H9 (cell line): ENCODE measurements at regions not wholly inside any gene's neighbourhood (a gene's known extent, or its start where the extent isn't known, plus 50 kb on each side); places are given as distances from the start of the nearest gene placed in this dataset.

Experiments used
- DNase-seq: peaks from one replicate; pipeline ENCODE4 v3.0.0-alpha.2; 2017
- H2AFZ ChIP-seq: one replicate; pipeline ENCODE4 v1.6.1; 2013; ENCODE audit warnings: mild to moderate bottlenecking, low read length, control low read depth, moderate library complexity
- H2AK5ac ChIP-seq: 2 replicates; pipeline ENCODE4 v1.6.1; 2013; ENCODE audit warnings: low read length, control low read depth, mixed read lengths; ENCODE audit not compliant: insufficient read length
- H2BK120ac ChIP-seq: one replicate; pipeline ENCODE4 v1.6.1; 2013; ENCODE audit warnings: low read depth, mild to moderate bottlenecking, low read length, control low read depth, inconsistent platforms; ENCODE audit not compliant: poor library complexity, severe bottlenecking
- H2BK12ac ChIP-seq: 2 replicates; pipeline ENCODE4 v1.6.1; 2013; ENCODE audit warnings: low read length, control low read depth, mixed read lengths, low read depth; ENCODE audit not compliant: insufficient read length
- H2BK15ac ChIP-seq: 2 replicates; pipeline ENCODE4 v1.6.1; 2013; ENCODE audit warnings: low read depth, low read length, control low read depth
- H2BK20ac ChIP-seq: one replicate; pipeline ENCODE4 v1.6.1; 2013; ENCODE audit warnings: low read depth, mild to moderate bottlenecking, low read length, control low read depth, inconsistent platforms; ENCODE audit not compliant: poor library complexity, severe bottlenecking
- H2BK5ac ChIP-seq: 2 replicates; pipeline ENCODE4 v1.6.1; 2013; ENCODE audit warnings: low read length, control low read depth, mixed read lengths; ENCODE audit not compliant: insufficient read length
- H3K14ac ChIP-seq: 2 replicates; pipeline ENCODE4 v1.6.1; 2013; ENCODE audit warnings: low read length, control low read depth; ENCODE audit not compliant: insufficient read depth
- H3K18ac ChIP-seq: 2 replicates; pipeline ENCODE4 v1.6.1; 2013; ENCODE audit warnings: low read depth, mild to moderate bottlenecking, mixed read lengths, low read length, control low read depth; ENCODE audit not compliant: insufficient read length
- H3K23ac ChIP-seq: 2 replicates; pipeline ENCODE4 v1.6.1; 2013; ENCODE audit warnings: low read length, control low read depth, mixed read lengths, low read depth; ENCODE audit not compliant: insufficient read length
- H3K23me2 ChIP-seq: 2 replicates; pipeline ENCODE4 v1.6.1; 2013; ENCODE audit warnings: low read depth, mild to moderate bottlenecking, mixed read lengths, low read length, control low read depth; ENCODE audit not compliant: insufficient read length, poor library complexity, severe bottlenecking
- H3K27ac ChIP-seq: 2 replicates; pipeline ENCODE4 v1.5.1; 2013; ENCODE audit warnings: low read length, control low read depth, mixed read lengths, low read depth; ENCODE audit not compliant: insufficient read length
- H3K27me3 ChIP-seq: 2 replicates; pipeline ENCODE4 v1.6.1; 2013; ENCODE audit warnings: low read length, control low read depth, inconsistent platforms; ENCODE audit not compliant: insufficient read depth
- H3K4ac ChIP-seq: 2 replicates; pipeline ENCODE4 v1.6.1; 2013; ENCODE audit warnings: low read depth, mild to moderate bottlenecking, control low read depth, inconsistent platforms, low read length, moderate library complexity
- H3K4me1 ChIP-seq: 2 replicates; pipeline ENCODE4 v1.6.1; 2013; ENCODE audit warnings: low read length, control low read depth, inconsistent platforms; ENCODE audit not compliant: insufficient read depth
- H3K4me2 ChIP-seq: 2 replicates; pipeline ENCODE4 v1.6.1; 2013; ENCODE audit warnings: low read length, control low read depth, mixed read lengths; ENCODE audit not compliant: insufficient read length, insufficient read depth
- H3K56ac ChIP-seq: 2 replicates; pipeline ENCODE4 v1.6.1; 2013; ENCODE audit warnings: low read depth, mild to moderate bottlenecking, mixed read lengths, low read length, control low read depth; ENCODE audit not compliant: insufficient read length
- H3K79me1 ChIP-seq: 2 replicates; pipeline ENCODE4 v1.6.1; 2013; ENCODE audit warnings: low read depth, mild to moderate bottlenecking, moderate library complexity, low read length, control low read depth, inconsistent platforms; ENCODE audit not compliant: insufficient read depth, poor library complexity, severe bottlenecking
- H3K79me2 ChIP-seq: 2 replicates; pipeline ENCODE4 v1.6.1; 2013; ENCODE audit warnings: low read length, control low read depth, inconsistent platforms; ENCODE audit not compliant: insufficient read depth
- H3K9ac ChIP-seq: 2 replicates; pipeline ENCODE4 v1.6.1; 2013; ENCODE audit warnings: low read length, control low read depth, mixed read lengths; ENCODE audit not compliant: insufficient read length; ENCODE audit errors: extremely low read depth
- H3K9me3 ChIP-seq: one replicate; pipeline ENCODE4 v1.6.1; 2013; ENCODE audit warnings: low read depth, low read length, inconsistent platforms; ENCODE audit not compliant: control insufficient read depth
- H3T11ph ChIP-seq: one replicate; pipeline ENCODE4 v1.6.1; 2013; ENCODE audit warnings: mild to moderate bottlenecking, low read length, control low read depth, inconsistent platforms
- H4K20me1 ChIP-seq: one replicate; pipeline ENCODE4 v1.6.1; 2013; ENCODE audit not compliant: control insufficient read depth, insufficient read length, insufficient read depth
- H4K5ac ChIP-seq: 2 replicates; pipeline ENCODE4 v1.6.1; 2013; ENCODE audit warnings: low read depth, mild to moderate bottlenecking, mixed read lengths, low read length, control low read depth; ENCODE audit not compliant: insufficient read length
- H4K8ac ChIP-seq: replicated peaks from 2 replicates; pipeline ENCODE4 v1.6.1; 2013; ENCODE audit warnings: low read length, control low read depth, mixed read lengths, low read depth; ENCODE audit not compliant: insufficient read length
- H4K91ac ChIP-seq: 2 replicates; pipeline ENCODE4 v1.6.1; 2013; ENCODE audit warnings: low read depth, mild to moderate bottlenecking, moderate library complexity, mixed read lengths, low read length, control low read depth; ENCODE audit not compliant: insufficient read length
- H3K27ac Mint-ChIP-seq, 3 experiments: 2 replicates in 2 of 3; 3 replicates in 1 of 3; pipeline ENCODE4 v1.8.0; 2020 to 2021; ENCODE audit warnings: mixed read lengths in 3 of 3, mild to moderate bottlenecking in 1 of 3, moderate library complexity in 1 of 3
- H3K27me3 Mint-ChIP-seq: 2 replicates; pipeline ENCODE4 v1.8.0; 2021; ENCODE audit warnings: low read depth, mild to moderate bottlenecking, moderate library complexity, mixed read lengths
- H3K36me3 Mint-ChIP-seq, 3 experiments: 2 replicates in 2 of 3; 3 replicates in 1 of 3; pipeline ENCODE4 v1.8.0; 2020 to 2021; ENCODE audit warnings: low read depth in 3 of 3, mixed read lengths in 3 of 3; ENCODE audit not compliant: insufficient read depth in 1 of 3
- H3K4me1 Mint-ChIP-seq, 2 experiments: 2 replicates each; pipeline ENCODE4 v1.8.0; 2020; ENCODE audit warnings: mixed read lengths in 2 of 2
- H3K4me3 Mint-ChIP-seq, 2 experiments: 2 replicates in 1 of 2; 3 replicates in 1 of 2; pipeline ENCODE4 v1.8.0; 2020 to 2021; ENCODE audit warnings: mild to moderate bottlenecking in 2 of 2, mixed read lengths in 2 of 2, moderate library complexity in 1 of 2
- H3K9me3 Mint-ChIP-seq, 2 experiments: 2 replicates in 1 of 2; 3 replicates in 1 of 2; pipeline ENCODE4 v1.8.0; 2020; ENCODE audit warnings: mild to moderate bottlenecking in 2 of 2, mixed read lengths in 2 of 2, moderate library complexity in 1 of 2
- WGBS: extraction: QIAGEN DNeasy Blood & Tissue Kit; methylation state at CpG from one replicate; pipeline ENCODE4 v1.1.7; 2013; ENCODE audit warnings: missing lambda C conversion rate, low lambda C conversion rate, mixed read lengths; ENCODE audit not compliant: insufficient read length; ENCODE audit errors: extremely low coverage; 5-methylcytosine and 5-hydroxymethylcytosine counted together
- TF ChIP-seq, protein P1 (sequence below): fragments of 200-600 bp; sonication (generic); conservative IDR thresholded peaks from 3 replicates; pipeline ENCODE4 v1.8.0; 2021; ENCODE audit warnings: antibody characterized with exemption, mild to moderate bottlenecking

DNA sequence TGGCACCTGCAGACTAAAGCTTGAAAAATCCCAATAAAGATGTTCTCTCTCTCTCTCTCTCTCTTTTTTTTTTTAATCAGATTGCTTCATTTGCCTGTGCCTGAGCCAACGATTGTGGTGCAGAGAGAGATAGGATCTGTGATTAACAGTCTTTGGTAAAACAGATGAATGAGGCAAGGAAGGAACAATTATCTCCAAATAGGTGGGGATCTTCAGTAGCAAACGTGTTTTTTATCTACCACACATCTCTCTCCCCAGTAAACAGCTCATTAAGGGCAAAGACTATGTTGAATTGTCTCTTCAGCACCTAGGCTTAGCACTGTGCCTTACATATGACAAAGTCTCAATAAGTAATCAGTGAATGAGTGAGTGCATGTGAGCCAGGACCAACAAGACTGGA, 96.3 kb downstream of the SMIM20 start:
- WGBS, result no CpG with 5 or more reads among the region's 2 CpGs
- H3K27me3 ChIP-seq, result no peaks in the 10 kb centered on the region
- no peak overlapping the region for H3K56ac ChIP-seq
- H3K4me2 ChIP-seq, result no peak overlapping the region
- Mint-ChIP-seq H3K4me3 (no peak overlapping the region), H3K4me1 (peaks cover 13 to 18% of the 10 kb centered on the region in 2 experiments), H3K36me3 (peaks cover 0 to 5% (median 0%) of the 10 kb centered on the region in 3 experiments; a peak in 1 of 7 replicates), H3K9me3 (peaks cover 9 to 13% of the 10 kb centered on the region in 2 experiments), H3K27me3 (peaks cover 5% of the 10 kb centered on the region; the same call in 1 of the 2 replicates), H3K27ac (no peak overlapping the region; a peak in 1 of 7 replicates)
- H2BK15ac ChIP-seq, result no peak overlapping the region
- no peaks in the 10 kb centered on the region for H3K23me2 ChIP-seq
- H4K20me1 ChIP-seq, result no peaks in the 10 kb centered on the region
- DNase-seq, result no peak
- H2BK5ac ChIP-seq, result no peak overlapping the region
- H3K4ac ChIP-seq, result no peak overlapping the region
- no peak overlapping the region for H2BK20ac ChIP-seq
- H3K9me3 ChIP-seq, result no peaks in the 10 kb centered on the region
- no peak overlapping the region for H3K23ac ChIP-seq
- H4K91ac ChIP-seq, result no peak overlapping the region
- H3K79me2 ChIP-seq, result no peaks in the 10 kb centered on the region
- TF ChIP-seq, protein P1, sequence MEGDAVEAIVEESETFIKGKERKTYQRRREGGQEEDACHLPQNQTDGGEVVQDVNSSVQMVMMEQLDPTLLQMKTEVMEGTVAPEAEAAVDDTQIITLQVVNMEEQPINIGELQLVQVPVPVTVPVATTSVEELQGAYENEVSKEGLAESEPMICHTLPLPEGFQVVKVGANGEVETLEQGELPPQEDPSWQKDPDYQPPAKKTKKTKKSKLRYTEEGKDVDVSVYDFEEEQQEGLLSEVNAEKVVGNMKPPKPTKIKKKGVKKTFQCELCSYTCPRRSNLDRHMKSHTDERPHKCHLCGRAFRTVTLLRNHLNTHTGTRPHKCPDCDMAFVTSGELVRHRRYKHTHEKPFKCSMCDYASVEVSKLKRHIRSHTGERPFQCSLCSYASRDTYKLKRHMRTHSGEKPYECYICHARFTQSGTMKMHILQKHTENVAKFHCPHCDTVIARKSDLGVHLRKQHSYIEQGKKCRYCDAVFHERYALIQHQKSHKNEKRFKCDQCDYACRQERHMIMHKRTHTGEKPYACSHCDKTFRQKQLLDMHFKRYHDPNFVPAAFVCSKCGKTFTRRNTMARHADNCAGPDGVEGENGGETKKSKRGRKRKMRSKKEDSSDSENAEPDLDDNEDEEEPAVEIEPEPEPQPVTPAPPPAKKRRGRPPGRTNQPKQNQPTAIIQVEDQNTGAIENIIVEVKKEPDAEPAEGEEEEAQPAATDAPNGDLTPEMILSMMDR, result no peak
- H3K18ac ChIP-seq, result no peak overlapping the region
- H3K9ac ChIP-seq, result no peak overlapping the region
- H4K8ac ChIP-seq, result no peak overlapping the region
- no peak overlapping the region for H2AK5ac ChIP-seq
- H2BK120ac ChIP-seq, result no peak overlapping the region
- no peak overlapping the region for H2BK12ac ChIP-seq
- H3K79me1 ChIP-seq, result no peaks in the 10 kb centered on the region
- H3K27ac ChIP-seq, result no peak overlapping the region
- H3T11ph ChIP-seq, result no peak overlapping the region
- H2AFZ ChIP-seq, result no peak overlapping the region
- no peak overlapping the region for H3K14ac ChIP-seq
- no peak overlapping the region for H4K5ac ChIP-seq
- H3K4me1 ChIP-seq, result peaks cover 9% of the 10 kb centered on the region; the same call in 1 of the 2 replicates
